ENCODE measurements at regions not wholly inside any gene's neighbourhood (a gene's known extent, or its start where the extent isn't known, plus 50 kb on each side); places are given as distances from the start of the nearest gene placed in this dataset.
A peak's percentile ranks its signal among the peaks of the same experiment; 100 is the strongest.
"Not testable (repeated sequence)": the region's sequence is repeated elsewhere in the genome, so short reads cannot be mapped to it uniquely, and the experiment has no call there.

- no peak for DNase-seq (ENCODE audit: low spot score)
- no peak for ATAC-seq
- intact Hi-C loops (cut with DNase I), result no loop called here
Observed at GRCh38 chr3:159739969-159740368, 248.7 kb upstream of the IL12A start.

GRCh38 chr3:159741281-159741680 lies 247.4 kb upstream of the IL12A start:
- no peak for ATAC-seq
- no peak for DNase-seq (ENCODE audit: low spot score)
- intact Hi-C loops (cut with DNase I), result no loop called here

- DNase-seq (ENCODE audit: low spot score) (no peak), ATAC-seq (no peak)
- intact Hi-C loops (cut with DNase I), result no loop called here
Observed at GRCh38 chr3:159748425-159748824, 240.2 kb upstream of the IL12A start.

GRCh38 chr3:159749406-159749805 lies 239.2 kb upstream of the IL12A start:
- DNase-seq (ENCODE audit: low spot score), result no peak
- no peak for ATAC-seq
- intact Hi-C loops (cut with DNase I), result no loop called here

GRCh38 chr3:159751146-159751545 lies 237.5 kb upstream of the IL12A start:
- ATAC-seq (no peak), DNase-seq (ENCODE audit: low spot score) (no peak)
- intact Hi-C loops (cut with DNase I), result no loop called here

- intact Hi-C loops (cut with DNase I), result no loop called here
- DNase-seq (ENCODE audit: low spot score) (no peak), ATAC-seq (no peak)
Observed at GRCh38 chr3:159751752-159752151, 236.9 kb upstream of the IL12A start.

GRCh38 chr3:159756279-159757207 lies 232.1 kb upstream of the IL12A start:
- ATAC-seq; intact Hi-C loops (cut with DNase I); DNase-seq (ENCODE audit: low spot score): not testable (repeated sequence)

GRCh38 chr3:159757341-159758060 lies 231.1 kb upstream of the IL12A start:
- intact Hi-C loops (cut with DNase I), result no loop called here
- ATAC-seq (no peak), DNase-seq (ENCODE audit: low spot score) (no peak)

- no peak for ATAC-seq
- intact Hi-C loops (cut with DNase I), result no loop called here
Observed at GRCh38 chr3:159760046-159760445, 228.6 kb upstream of the IL12A start.

GRCh38 chr3:159761369-159761768 lies 227.3 kb upstream of the IL12A start:
- ATAC-seq, result no peak
- intact Hi-C loops (cut with DNase I), result no loop called here
- no peak for DNase-seq (ENCODE audit: low spot score)

More at GRCh38 chr3:159760046-159760445, 228.6 kb upstream of the IL12A start:
- no peak for DNase-seq (ENCODE audit: low spot score)

- intact Hi-C loops (cut with DNase I), result no loop called here
Observed at GRCh38 chr3:159761848-159762635, 226.6 kb upstream of the IL12A start.

GRCh38 chr3:159763011-159763601 lies 225.5 kb upstream of the IL12A start:
- peak; percentile 76 for ATAC-seq
- intact Hi-C loops (cut with DNase I), result no loop called here
- peak; percentile 77 for DNase-seq (ENCODE audit: low spot score)

More at GRCh38 chr3:159761848-159762635, 226.6 kb upstream of the IL12A start:
- no peak for DNase-seq (ENCODE audit: low spot score)
- ATAC-seq, result no peak

GRCh38 chr3:159763602-159764489 lies 224.8 kb upstream of the IL12A start:
- intact Hi-C loops (cut with DNase I), result no loop called here

GRCh38 chr3:159764490-159765029 lies 224.1 kb upstream of the IL12A start:
- DNase-seq (ENCODE audit: low spot score) (no peak), ATAC-seq (no peak)
- intact Hi-C loops (cut with DNase I), result no loop called here

More at GRCh38 chr3:159763602-159764489, 224.8 kb upstream of the IL12A start:
- DNase-seq (ENCODE audit: low spot score) (peak; percentile 76), ATAC-seq (peak; percentile 75)

- DNase-seq (ENCODE audit: low spot score), result peak; percentile 75
- ATAC-seq, result peak; percentile 51
- intact Hi-C loops (cut with DNase I), result no loop called here
Observed at GRCh38 chr3:159765030-159765859, 223.4 kb upstream of the IL12A start.

GRCh38 chr3:159765860-159766294 lies 222.8 kb upstream of the IL12A start:
- DNase-seq (ENCODE audit: low spot score) (no peak), ATAC-seq (no peak)
- intact Hi-C loops (cut with DNase I), result no loop called here

Measured in sciatic nerve (tissue), 2 donors.